Body of pancreas (tissue), 4 donors: ENCODE measurements at regions not wholly inside any gene's neighbourhood (a gene's known extent, or its start where the extent isn't known, plus 50 kb on each side); places are given as distances from the start of the nearest gene placed in this dataset.

Experiments used
- ATAC-seq: fragments of 150-250 bp; one replicate; pipeline ENCODE4 v1.9.1; 2016
- DNase-seq, 4 donors: peaks; one replicate each; pipeline ENCODE4 v3.0.0-alpha.2; 2019
- H3K27ac ChIP-seq, 4 donors: fragments of 200-600 bp; sonication (generic); 1 replicate in 3 of 4; 2 replicates in 1 of 4; pipeline versions ENCODE4 v1.5.1 to v1.6.1; 2016 to 2019; ENCODE audit warnings: mild to moderate bottlenecking in 1 of 4, mixed read lengths in 1 of 4, moderate library complexity in 1 of 4
- H3K27me3 ChIP-seq, 2 donors: fragments of 200-600 bp; sonication (generic); one replicate each; pipeline ENCODE4 v1.6.0; 2016; ENCODE audit warnings: mild to moderate bottlenecking in 1 of 2
- H3K36me3 ChIP-seq, 2 donors: fragments of 200-600 bp; sonication (generic); replicated peaks in 1 of 2; 2 replicates each; pipeline ENCODE4 v1.5.1; 2016; ENCODE audit warnings: low read depth in 2 of 2; ENCODE audit not compliant: insufficient read depth in 1 of 2
- H3K4me1 ChIP-seq: fragments of 200-600 bp; sonication (generic); one replicate; pipeline ENCODE4 v1.6.0; 2016
- H3K4me3 ChIP-seq, 2 donors: fragments of 200-600 bp; sonication (generic); 1 replicate in 1 of 2; 2 replicates in 1 of 2; pipeline ENCODE4 v1.5.1; 2016 to 2019
- H3K9me3 ChIP-seq, 3 donors: fragments of 200-600 bp; sonication (generic); 1 replicate in 2 of 3; 2 replicates in 1 of 3; pipeline ENCODE4 v1.5.1; 2016
- CTCF ChIP-seq, 7 experiments: fragments of 450-650 bp in 4 of 7; fragments of 200-600 bp in 3 of 7; sonication (generic) in 3 of 7; IDR thresholded peaks; one replicate each; pipeline ENCODE4 v1.5.1; 2016 to 2019; ENCODE audit warnings: antibody characterized with exemption in 7 of 7
- POLR2A ChIP-seq, 3 donors: fragments of 450-650 bp; IDR thresholded peaks; one replicate each; pipeline ENCODE4 v1.6.1; 2016; ENCODE audit warnings: antibody characterized with exemption in 3 of 3, mild to moderate bottlenecking in 2 of 3
- WGBS, 2 donors: methylation state at CpG; one replicate each; pipeline ENCODE4 v1.1.5; 2017; 5-methylcytosine and 5-hydroxymethylcytosine counted together
- intact Hi-C: fragments of 100-400 bp; cut with DNase I; formaldehyde crosslinking; loops from one replicate; pipeline ENCODE4 v1.15.1; 2023

GRCh38 chr7:142338633-142339501 lies 81.0 kb upstream of the PRSS58 start:
- Histone ChIP-seq H3K27me3 (no peaks in the 10 kb centered on the region), H3K4me1 (no peaks in the 10 kb centered on the region), H3K9me3 (no peaks in the 10 kb centered on the region), H3K4me3 (no peak overlapping the region), H3K36me3 (no peaks in the 10 kb centered on the region), H3K27ac (no peak overlapping the region)
- 76 to 77% methylated on average over 4 to 6 of the region's 6 CpGs for WGBS, 2 donors
- TF ChIP-seq POLR2A (IDR thresholded peaks at IDR 0.05) = no peak
- no peak for TF ChIP-seq CTCF (IDR thresholded peaks at IDR 0.05)
- no peak for ATAC-seq
- no peak for DNase-seq
- intact Hi-C loops = no loop called here

- intact Hi-C loops = no loop called here
- no peak for DNase-seq
- TF ChIP-seq POLR2A (IDR thresholded peaks at IDR 0.05) (no peak), CTCF (IDR thresholded peaks at IDR 0.05) (no peak)
These were observed 79.5 kb upstream of the PRSS58 start for GRCh38 chr7:142337054-142338001.

GRCh38 chr7:142334806-142335205 lies 76.9 kb upstream of the PRSS58 start:
- no peaks in the 10 kb centered on the region for H3K36me3 ChIP-seq
- H3K27me3 ChIP-seq = no peaks in the 10 kb centered on the region
- 92% methylated on average over 1 of the region's 1 CpG; no CpG with 5 or more reads in 1 of the 2 donors for WGBS, 2 donors
- no peaks in the 10 kb centered on the region for H3K9me3 ChIP-seq
- intact Hi-C loops = no loop called here
- TF ChIP-seq POLR2A (IDR thresholded peaks at IDR 0.05) (no peak), CTCF (IDR thresholded peaks at IDR 0.05) (no peak)
- H3K4me1 ChIP-seq = no peaks in the 10 kb centered on the region
- no peak for DNase-seq
- H3K27ac ChIP-seq = no peak overlapping the region
- no peak overlapping the region for H3K4me3 ChIP-seq
- ATAC-seq = no peak

More at GRCh38 chr7:142337054-142338001, 79.5 kb upstream of the PRSS58 start:
- Histone ChIP-seq H3K27me3 (no peaks in the 10 kb centered on the region), H3K36me3 (no peaks in the 10 kb centered on the region), H3K4me3 (no peak overlapping the region), H3K27ac (no peak overlapping the region), H3K9me3 (no peaks in the 10 kb centered on the region), H3K4me1 (no peaks in the 10 kb centered on the region)
- no peak for ATAC-seq
- WGBS, 2 donors = 77 to 79% methylated on average over 8 of the region's 8 CpGs

GRCh38 chr7:142334236-142334635 lies 76.4 kb upstream of the PRSS58 start:
- no peak overlapping the region for H3K4me3 ChIP-seq
- intact Hi-C loops = no loop called here
- no peak overlapping the region for H3K27ac ChIP-seq
- 46 to 55% methylated on average over 2 of the region's 2 CpGs for WGBS, 2 donors
- no peak for TF ChIP-seq CTCF (IDR thresholded peaks at IDR 0.05)
- no peak for TF ChIP-seq POLR2A (IDR thresholded peaks at IDR 0.05)
- no peaks in the 10 kb centered on the region for H3K27me3 ChIP-seq
- no peak for ATAC-seq
- no peaks in the 10 kb centered on the region for H3K36me3 ChIP-seq
- H3K9me3 ChIP-seq = no peaks in the 10 kb centered on the region
- DNase-seq = no peak
- no peaks in the 10 kb centered on the region for H3K4me1 ChIP-seq
